ENCODE measurements at regions not wholly inside any gene's neighbourhood (a gene's known extent, or its start where the extent isn't known, plus 50 kb on each side); places are given as distances from the start of the nearest gene placed in this dataset.

- Histone ChIP-seq H3K4me3 (ENCODE audit: low read depth, low read length, poor library complexity, severe bottlenecking) (no peak overlapping the region), H3K27ac (ENCODE audit: low read depth, low read length, poor library complexity, severe bottlenecking) (no peak overlapping the region), H3K79me2 (ENCODE audit: insufficient read depth, low read depth, low read length) (no peaks in the 10 kb centered on the region), H3K36me3 (ENCODE audit: insufficient read depth, low read length) (no peaks in the 10 kb centered on the region), H3K9me2 (ENCODE audit: insufficient read depth, low read length) (no peaks in the 10 kb centered on the region), H3K4me1 (ENCODE audit: insufficient read depth, low read length, poor library complexity, severe bottlenecking) (no peaks in the 10 kb centered on the region), H2AFZ (ENCODE audit: low read length) (no peak overlapping the region), H3K9me3 (ENCODE audit: low read length) (no peaks in the 10 kb centered on the region), H4K20me1 (ENCODE audit: insufficient read depth, low read length) (no peaks in the 10 kb centered on the region), H3K4me2 (ENCODE audit: low read length) (no peak overlapping the region)
- no TSS peak for BruUV-seq (replicated peaks)
- intact Hi-C loops (cut with micrococcal nuclease; ENCODE audit: unreplicated experiment): no loop called here
- ChIA-PET CTCF (ENCODE audit: unreplicated experiment) (no interaction called here), POLR2A (interaction anchor here (0.7 kb wide), 2 partner anchors 51 to 194 kb away, joined by 3 read pairs; no protein-coding TSS in a partner anchor)
- TF ChIP-seq EZH2phosphoT487 (IDR thresholded peaks at IDR 0.05; ENCODE audit: borderline replicate concordance, low read depth, low read length): no peak
- TF ChIP-seq, protein P1, sequence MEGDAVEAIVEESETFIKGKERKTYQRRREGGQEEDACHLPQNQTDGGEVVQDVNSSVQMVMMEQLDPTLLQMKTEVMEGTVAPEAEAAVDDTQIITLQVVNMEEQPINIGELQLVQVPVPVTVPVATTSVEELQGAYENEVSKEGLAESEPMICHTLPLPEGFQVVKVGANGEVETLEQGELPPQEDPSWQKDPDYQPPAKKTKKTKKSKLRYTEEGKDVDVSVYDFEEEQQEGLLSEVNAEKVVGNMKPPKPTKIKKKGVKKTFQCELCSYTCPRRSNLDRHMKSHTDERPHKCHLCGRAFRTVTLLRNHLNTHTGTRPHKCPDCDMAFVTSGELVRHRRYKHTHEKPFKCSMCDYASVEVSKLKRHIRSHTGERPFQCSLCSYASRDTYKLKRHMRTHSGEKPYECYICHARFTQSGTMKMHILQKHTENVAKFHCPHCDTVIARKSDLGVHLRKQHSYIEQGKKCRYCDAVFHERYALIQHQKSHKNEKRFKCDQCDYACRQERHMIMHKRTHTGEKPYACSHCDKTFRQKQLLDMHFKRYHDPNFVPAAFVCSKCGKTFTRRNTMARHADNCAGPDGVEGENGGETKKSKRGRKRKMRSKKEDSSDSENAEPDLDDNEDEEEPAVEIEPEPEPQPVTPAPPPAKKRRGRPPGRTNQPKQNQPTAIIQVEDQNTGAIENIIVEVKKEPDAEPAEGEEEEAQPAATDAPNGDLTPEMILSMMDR (conservative IDR thresholded peaks at IDR 0.05; ENCODE audit: low read length): no peak
- DNase-seq (ENCODE audit: low spot score): no peak
These were observed 208.7 kb upstream of the KLF3 start for GRCh38 chr4:38455092-38455862.

- Histone ChIP-seq H3K4me1 (ENCODE audit: insufficient read depth, low read length, poor library complexity, severe bottlenecking) (no peaks in the 10 kb centered on the region), H3K79me2 (ENCODE audit: insufficient read depth, low read depth, low read length) (no peaks in the 10 kb centered on the region), H4K20me1 (ENCODE audit: insufficient read depth, low read length) (no peaks in the 10 kb centered on the region), H3K4me3 (ENCODE audit: low read depth, low read length, poor library complexity, severe bottlenecking) (no peak overlapping the region), H3K9me3 (ENCODE audit: low read length) (no peaks in the 10 kb centered on the region), H3K36me3 (ENCODE audit: insufficient read depth, low read length) (no peaks in the 10 kb centered on the region), H3K9me2 (ENCODE audit: insufficient read depth, low read length) (no peaks in the 10 kb centered on the region), H3K4me2 (ENCODE audit: low read length) (no peak overlapping the region), H3K27ac (ENCODE audit: low read depth, low read length, poor library complexity, severe bottlenecking) (no peak overlapping the region), H2AFZ (ENCODE audit: low read length) (no peak overlapping the region)
- TF ChIP-seq, protein P1 (conservative IDR thresholded peaks at IDR 0.05; ENCODE audit: low read length): no peak
- TF ChIP-seq EZH2phosphoT487 (IDR thresholded peaks at IDR 0.05; ENCODE audit: borderline replicate concordance, low read depth, low read length): no peak
- no peak for DNase-seq (ENCODE audit: low spot score)
- intact Hi-C loops (cut with micrococcal nuclease; ENCODE audit: unreplicated experiment): no loop called here
- CTCF ChIA-PET (ENCODE audit: unreplicated experiment): no interaction called here
- POLR2A ChIA-PET: no interaction called here
- no TSS peak for BruUV-seq (replicated peaks)
These were observed 207.9 kb upstream of the KLF3 start for GRCh38 chr4:38456096-38456495.

DNA sequence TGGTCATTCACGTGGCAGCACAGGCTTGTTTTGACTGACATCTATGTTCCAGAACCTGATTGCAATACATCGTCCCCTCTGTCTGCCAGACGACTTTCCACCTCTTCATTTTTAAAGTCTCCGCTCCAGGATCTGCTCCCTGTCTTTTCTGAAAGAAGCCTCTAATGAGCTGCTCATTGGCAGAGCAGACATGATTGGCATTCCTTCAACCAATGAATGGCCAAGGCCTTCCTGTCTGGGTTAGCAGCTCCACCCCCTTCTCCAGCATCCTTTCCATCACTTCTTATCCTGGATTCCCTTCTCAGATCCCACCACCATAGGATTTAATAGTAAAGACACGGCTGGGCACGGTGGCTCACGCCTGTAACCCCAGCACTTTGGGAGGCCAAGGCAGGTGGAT is 202.7 kb upstream of the KLF3 start:
- Histone ChIP-seq H4K20me1 (ENCODE audit: insufficient read depth, low read length) (no peaks in the 10 kb centered on the region), H3K36me3 (ENCODE audit: insufficient read depth, low read length) (no peaks in the 10 kb centered on the region), H3K9me3 (ENCODE audit: low read length) (no peaks in the 10 kb centered on the region), H3K4me1 (ENCODE audit: insufficient read depth, low read length, poor library complexity, severe bottlenecking) (no peaks in the 10 kb centered on the region), H3K4me3 (ENCODE audit: low read depth, low read length, poor library complexity, severe bottlenecking) (no peak overlapping the region), H3K27ac (ENCODE audit: low read depth, low read length, poor library complexity, severe bottlenecking) (no peak overlapping the region), H2AFZ (ENCODE audit: low read length) (no peak overlapping the region), H3K9me2 (ENCODE audit: insufficient read depth, low read length) (no peaks in the 10 kb centered on the region), H3K4me2 (ENCODE audit: low read length) (no peak overlapping the region), H3K79me2 (ENCODE audit: insufficient read depth, low read depth, low read length) (no peaks in the 10 kb centered on the region)
- no TSS peak for BruUV-seq (replicated peaks)
- TF ChIP-seq, protein P1 (conservative IDR thresholded peaks at IDR 0.05; ENCODE audit: low read length): no peak
- no peak for TF ChIP-seq EZH2phosphoT487 (IDR thresholded peaks at IDR 0.05; ENCODE audit: borderline replicate concordance, low read depth, low read length)
- DNase-seq (ENCODE audit: low spot score): no peak
- POLR2A ChIA-PET: no interaction called here
- intact Hi-C loops (cut with micrococcal nuclease; ENCODE audit: unreplicated experiment): no loop called here
- CTCF ChIA-PET (ENCODE audit: unreplicated experiment): no interaction called here

All from OCI-LY7 (cell line).